Osteoblast (primary cell): ENCODE measurements at regions not wholly inside any gene's neighbourhood (a gene's known extent, or its start where the extent isn't known, plus 50 kb on each side); places are given as distances from the start of the nearest gene placed in this dataset.

Source experiments
- DNase-seq: peaks from one replicate; pipeline ENCODE4 v3.0.0; 2011; ENCODE audit warnings: low spot score, mixed read lengths; ENCODE audit not compliant: insufficient read length; ENCODE audit errors: missing footprints
- H2AFZ ChIP-seq: 2 replicates; pipeline ENCODE4 v1.6.0; 2011; ENCODE audit warnings: mild to moderate bottlenecking, low read length
- H3K27ac ChIP-seq: 2 replicates; pipeline ENCODE4 v1.5.1; 2011; ENCODE audit warnings: mild to moderate bottlenecking, low read depth, low read length, moderate library complexity
- H3K27me3 ChIP-seq: 2 replicates; pipeline ENCODE4 v1.6.0; 2012; ENCODE audit warnings: mild to moderate bottlenecking, control low read depth, inconsistent platforms, low read length, moderate library complexity; ENCODE audit not compliant: insufficient read depth
- H3K36me3 ChIP-seq: 2 replicates; pipeline ENCODE4 v1.5.1; 2011; ENCODE audit warnings: mild to moderate bottlenecking, low read length, control low read depth, moderate library complexity; ENCODE audit not compliant: insufficient read depth
- H3K4me1 ChIP-seq: 2 replicates; pipeline ENCODE4 v1.5.1; 2011; ENCODE audit warnings: mild to moderate bottlenecking, low read length, control low read depth, moderate library complexity; ENCODE audit not compliant: insufficient read depth
- H3K4me2 ChIP-seq: 2 replicates; pipeline ENCODE4 v1.6.0; 2011; ENCODE audit warnings: mild to moderate bottlenecking, low read length; ENCODE audit not compliant: insufficient read depth
- H3K4me3 ChIP-seq: fragments of 200-600 bp; sonication (generic); 3 replicates; pipeline ENCODE4 v1.5.1; 2012; ENCODE audit warnings: mild to moderate bottlenecking, low read length, inconsistent platforms; ENCODE audit not compliant: insufficient read depth
- H3K79me2 ChIP-seq: 2 replicates; pipeline ENCODE4 v1.6.0; 2012; ENCODE audit warnings: mild to moderate bottlenecking, low read length, control low read depth, inconsistent platforms; ENCODE audit not compliant: insufficient read depth
- H3K9me3 ChIP-seq: 2 replicates; pipeline ENCODE4 v1.5.1; 2011; ENCODE audit warnings: low read depth, low read length, control low read depth
- H4K20me1 ChIP-seq: 2 replicates; pipeline ENCODE4 v1.6.0; 2012; ENCODE audit warnings: mild to moderate bottlenecking, low read length, control low read depth; ENCODE audit not compliant: insufficient read depth
- CTCF ChIP-seq: IDR thresholded peaks from 2 replicates; pipeline ENCODE4 v1.5.1; 2011; ENCODE audit warnings: mild to moderate bottlenecking, low read depth, low read length, moderate library complexity; ENCODE audit errors: extremely low read depth

- H4K20me1 ChIP-seq = no peaks in the 10 kb centered on the region
- H3K27me3 ChIP-seq = no peaks in the 10 kb centered on the region
- H3K4me3 ChIP-seq = no peak overlapping the region
- no peaks in the 10 kb centered on the region for H3K9me3 ChIP-seq
- H3K27ac ChIP-seq = no peak overlapping the region
- H3K4me1 ChIP-seq = no peaks in the 10 kb centered on the region
- H3K4me2 ChIP-seq = no peak overlapping the region
- H3K36me3 ChIP-seq = no peaks in the 10 kb centered on the region
- peak; percentile 58 for DNase-seq
- no peak for TF ChIP-seq CTCF
- no peaks in the 10 kb centered on the region for H3K79me2 ChIP-seq
- H2AFZ ChIP-seq = no peak overlapping the region
These were observed 143.3 kb upstream of the IRX2 start for GRCh38 chr5:2894736-2895135.

- Histone ChIP-seq H3K36me3 (no peaks in the 10 kb centered on the region), H3K4me1 (no peaks in the 10 kb centered on the region), H3K27me3 (no peaks in the 10 kb centered on the region), H3K27ac (no peak overlapping the region), H3K9me3 (no peaks in the 10 kb centered on the region), H3K4me3 (no peak overlapping the region), H3K4me2 (no peak overlapping the region), H2AFZ (no peak overlapping the region), H4K20me1 (no peaks in the 10 kb centered on the region), H3K79me2 (no peaks in the 10 kb centered on the region)
- peak; percentile 25 for DNase-seq
- TF ChIP-seq CTCF = no peak
These were observed 142.8 kb upstream of the IRX2 start for GRCh38 chr5:2894316-2894715.

GRCh38 chr5:2892466-2893000 lies 141.1 kb upstream of the IRX2 start:
- Histone ChIP-seq H3K4me3 (no peak overlapping the region), H3K36me3 (no peaks in the 10 kb centered on the region), H3K27ac (no peak overlapping the region), H4K20me1 (no peaks in the 10 kb centered on the region), H2AFZ (no peak overlapping the region), H3K27me3 (no peaks in the 10 kb centered on the region), H3K9me3 (peaks cover 7% of the 10 kb centered on the region), H3K4me1 (no peaks in the 10 kb centered on the region), H3K4me2 (no peak overlapping the region), H3K79me2 (no peaks in the 10 kb centered on the region)
- DNase-seq = no peak
- TF ChIP-seq CTCF = no peak

GRCh38 chr5:2891781-2892180 lies 140.3 kb upstream of the IRX2 start:
- no peak overlapping the region for H3K27ac ChIP-seq
- H3K4me2 ChIP-seq = no peak overlapping the region
- DNase-seq = no peak
- no peaks in the 10 kb centered on the region for H4K20me1 ChIP-seq
- H3K9me3 ChIP-seq = peaks cover 7% of the 10 kb centered on the region
- no peaks in the 10 kb centered on the region for H3K27me3 ChIP-seq
- no peak for TF ChIP-seq CTCF
- H2AFZ ChIP-seq = no peak overlapping the region
- H3K4me3 ChIP-seq = no peak overlapping the region
- H3K79me2 ChIP-seq = no peaks in the 10 kb centered on the region
- no peaks in the 10 kb centered on the region for H3K36me3 ChIP-seq
- no peaks in the 10 kb centered on the region for H3K4me1 ChIP-seq
